Skin epidermis (tissue), 12 donors: ENCODE measurements at regions not wholly inside any gene's neighbourhood (a gene's known extent, or its start where the extent isn't known, plus 50 kb on each side); places are given as distances from the start of the nearest gene placed in this dataset.

ENCODE experiments used
- H3K27ac ChIP-seq, 21 experiments: fragments of 200-600 bp; sonication (generic) in 11 of 21; one replicate each; pipeline ENCODE4 v1.5.0; 2020; ENCODE audit warnings: mild to moderate bottlenecking in 3 of 21, inconsistent platforms in 2 of 21, moderate library complexity in 2 of 21
- H3K4me3 ChIP-seq, 7 experiments: fragments of 200-600 bp; sonication (generic) in 2 of 7; one replicate each; pipeline ENCODE4 v1.5.0; 2020; ENCODE audit warnings: inconsistent platforms in 2 of 7, mild to moderate bottlenecking in 2 of 7, moderate library complexity in 1 of 7

DNA sequence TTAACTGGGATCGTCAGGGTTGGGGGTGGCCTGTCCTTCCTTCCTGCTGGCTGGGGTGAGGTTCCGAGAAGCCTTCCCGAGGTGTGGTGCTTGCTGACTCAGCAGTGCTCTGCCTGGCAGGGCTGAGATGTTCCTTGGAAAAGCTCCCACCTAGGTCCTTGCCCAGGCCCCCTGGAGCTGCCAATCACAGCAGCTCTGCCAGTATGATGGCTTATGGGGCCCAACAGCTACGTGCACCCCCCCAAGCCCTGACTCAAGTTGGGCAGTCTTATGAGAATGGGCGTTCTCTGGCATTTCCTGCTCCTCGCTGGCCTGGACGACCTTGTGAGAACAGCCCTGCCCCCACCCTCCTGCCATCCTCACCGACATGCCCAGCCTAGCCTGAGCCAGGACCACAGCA is 292.2 kb upstream of the CRY1 start:
- Histone ChIP-seq H3K27ac (peak overlapping the region in 9 of 21 experiments; percentile 2 to 68 (median 18)), H3K4me3 (no peak overlapping the region)

DNA sequence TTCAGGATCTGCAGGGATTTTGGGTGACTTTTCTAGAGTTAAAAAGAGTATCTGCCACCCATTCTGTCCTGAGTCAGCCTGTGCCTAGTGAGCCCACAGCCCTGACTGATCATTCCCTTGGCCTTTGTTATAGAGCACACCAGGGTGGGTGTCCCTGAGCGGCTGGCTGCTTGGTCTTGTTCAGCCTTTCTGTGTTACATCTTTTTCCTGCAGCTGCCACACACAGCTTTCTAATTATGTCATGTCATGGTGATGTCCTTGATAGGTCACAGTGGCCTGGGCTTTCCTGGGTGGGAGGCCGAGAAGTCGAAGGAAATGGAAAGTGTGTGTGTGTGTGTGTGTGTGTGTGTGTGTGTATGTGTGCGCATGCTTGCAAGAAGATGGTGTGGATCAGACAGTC is 293.2 kb upstream of the CRY1 start:
- H3K4me3 ChIP-seq, result no peak overlapping the region
- H3K27ac ChIP-seq, result peak overlapping the region in 5 of 21 experiments; percentile 2 to 68 (median 37)

GRCh38 chr12:107388263-107388662 is 294.9 kb upstream of the CRY1 start:
- no peak overlapping the region for H3K4me3 ChIP-seq
- H3K27ac ChIP-seq, result no peak overlapping the region

DNA sequence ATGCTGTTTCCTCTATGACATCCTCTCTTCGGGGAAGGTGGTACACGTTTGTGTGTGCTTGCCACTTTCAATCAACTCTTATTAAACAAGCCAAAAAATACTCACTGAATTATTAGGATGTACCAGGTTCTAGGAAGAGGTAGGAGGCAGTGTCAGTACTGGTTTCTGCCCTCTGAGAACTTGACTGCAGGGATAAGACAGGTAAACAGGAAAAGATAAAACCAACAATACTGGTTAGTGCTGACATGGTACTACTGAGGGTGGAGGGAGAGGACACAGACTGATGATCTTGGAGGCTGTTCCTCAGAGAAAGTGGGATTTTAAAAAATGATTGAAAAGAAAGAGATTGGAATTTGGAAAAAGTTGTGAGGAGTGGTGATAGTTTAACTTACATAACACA is 295.2 kb upstream of the PWP1 start:
- no peak overlapping the region for H3K4me3 ChIP-seq
- H3K27ac ChIP-seq, result no peak overlapping the region

DNA sequence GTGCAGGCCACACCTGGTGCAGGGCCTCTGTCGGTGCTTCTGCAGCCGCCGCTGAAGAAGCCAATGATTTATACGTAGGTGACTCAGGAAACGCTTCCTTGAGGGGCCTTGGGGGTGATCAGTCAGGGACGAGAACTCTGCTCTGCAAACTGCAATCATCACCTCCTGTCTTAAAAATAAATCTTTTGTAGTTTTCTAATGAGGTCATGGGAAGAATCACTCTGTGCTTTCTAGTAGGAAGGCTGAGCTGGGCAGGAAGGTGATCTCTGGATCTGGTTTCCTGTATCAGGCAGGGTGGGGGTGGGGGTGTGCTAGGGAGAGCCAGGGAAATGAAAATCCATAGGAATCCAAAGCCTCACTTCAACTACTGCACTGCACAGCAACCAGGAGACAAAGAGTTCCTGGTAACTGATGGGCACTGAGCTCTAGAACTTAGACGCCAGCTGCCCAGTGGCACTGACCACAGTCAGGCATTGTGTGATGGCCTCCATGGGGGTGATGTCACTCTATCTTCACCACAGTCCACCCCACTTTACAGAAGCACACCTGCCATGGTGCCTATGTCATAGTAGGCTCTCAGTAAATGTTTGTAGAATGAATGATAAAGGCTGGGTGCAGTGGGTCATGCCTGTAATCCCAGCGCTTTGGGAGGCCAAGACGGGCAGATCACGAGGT is 292.4 kb upstream of the PWP1 start:
- Histone ChIP-seq H3K4me3 (no peak overlapping the region), H3K27ac (no peak overlapping the region)

DNA sequence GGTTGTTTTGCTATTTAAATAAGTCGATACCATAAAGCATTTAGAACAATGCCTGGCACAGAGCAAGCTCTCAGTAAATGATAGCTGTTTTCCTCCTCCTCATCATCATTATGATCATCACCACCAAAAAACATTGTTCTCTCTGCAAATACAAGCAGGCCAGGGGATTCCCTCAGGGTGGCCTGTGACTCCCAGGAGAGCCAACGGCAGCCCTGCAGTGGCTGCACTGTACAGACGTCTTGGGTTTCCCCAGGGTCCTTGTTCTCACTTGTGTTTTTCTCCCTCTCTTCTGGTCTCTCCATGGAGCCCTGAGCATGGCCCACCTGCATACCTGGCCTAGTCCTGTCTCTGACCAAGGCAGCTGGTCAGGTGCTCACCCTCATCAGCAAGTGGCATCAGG is 290.9 kb upstream of the PWP1 start:
- no peak overlapping the region for H3K4me3 ChIP-seq
- no peak overlapping the region for H3K27ac ChIP-seq

GRCh38 chr12:107395817-107396216 is 289.8 kb upstream of the PWP1 start:
- Histone ChIP-seq H3K27ac (no peak overlapping the region), H3K4me3 (no peak overlapping the region)

- peak overlapping the region in 1 of 21 experiments; percentile 22 for H3K27ac ChIP-seq
Observed at GRCh38 chr12:107396991-107397390, 288.6 kb upstream of the PWP1 start.

GRCh38 chr12:107397890-107398500 is 287.6 kb upstream of the PWP1 start:
- Histone ChIP-seq H3K27ac (no peak overlapping the region), H3K4me3 (no peak overlapping the region)

More at GRCh38 chr12:107396991-107397390, 288.6 kb upstream of the PWP1 start:
- no peak overlapping the region for H3K4me3 ChIP-seq

DNA sequence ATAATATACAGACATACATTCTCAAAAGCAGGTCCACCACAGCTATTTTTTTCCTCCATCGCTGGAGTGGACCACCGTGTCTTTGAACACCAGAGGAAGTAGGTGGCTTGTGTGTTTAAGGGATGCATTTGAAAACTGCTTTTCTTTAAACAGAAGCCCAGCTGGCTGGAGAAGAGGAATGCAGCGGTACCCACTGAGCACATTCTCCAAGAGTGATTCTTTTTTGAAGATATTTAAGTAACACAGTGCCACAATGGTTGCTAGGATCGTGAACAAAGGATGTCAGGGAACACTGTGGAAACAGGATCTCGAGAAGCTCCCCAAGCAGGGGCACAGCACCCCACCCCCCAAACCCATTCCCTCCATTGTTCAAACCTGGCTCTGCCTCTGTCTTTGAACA is 286.6 kb upstream of the PWP1 start:
- Histone ChIP-seq H3K27ac (no peak overlapping the region), H3K4me3 (no peak overlapping the region)

GRCh38 chr12:107400686-107401447 is 284.7 kb upstream of the PWP1 start:
- H3K27ac ChIP-seq, result no peak overlapping the region
- H3K4me3 ChIP-seq, result no peak overlapping the region

- no peak overlapping the region for H3K4me3 ChIP-seq
- H3K27ac ChIP-seq, result no peak overlapping the region
Observed at GRCh38 chr12:107402041-107403022, 283.3 kb upstream of the PWP1 start.

- Histone ChIP-seq H3K27ac (no peak overlapping the region), H3K4me3 (no peak overlapping the region)
Observed at GRCh38 chr12:107404981-107405380, 280.6 kb upstream of the PWP1 start.

DNA sequence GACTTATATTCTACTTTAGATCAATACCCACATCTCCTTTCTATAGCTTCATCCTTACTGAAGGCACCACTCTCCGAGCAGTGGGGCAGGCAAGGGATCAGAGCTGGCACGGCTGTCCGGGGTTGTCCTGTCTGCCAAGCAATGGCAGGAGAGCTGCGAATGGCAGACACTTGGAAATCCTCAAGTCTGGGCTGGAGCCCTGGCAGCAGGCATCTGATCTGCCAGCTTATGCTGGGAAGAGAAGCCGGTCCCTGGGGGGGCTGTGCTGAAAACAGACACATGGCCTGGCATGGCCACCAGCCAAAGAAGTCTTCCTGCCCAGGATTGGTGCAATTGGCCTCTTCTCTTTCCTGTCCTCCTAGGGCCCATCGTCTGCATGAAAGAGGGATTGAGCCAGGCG is 280.2 kb upstream of the PWP1 start:
- H3K4me3 ChIP-seq, result no peak overlapping the region
- H3K27ac ChIP-seq, result no peak overlapping the region

DNA sequence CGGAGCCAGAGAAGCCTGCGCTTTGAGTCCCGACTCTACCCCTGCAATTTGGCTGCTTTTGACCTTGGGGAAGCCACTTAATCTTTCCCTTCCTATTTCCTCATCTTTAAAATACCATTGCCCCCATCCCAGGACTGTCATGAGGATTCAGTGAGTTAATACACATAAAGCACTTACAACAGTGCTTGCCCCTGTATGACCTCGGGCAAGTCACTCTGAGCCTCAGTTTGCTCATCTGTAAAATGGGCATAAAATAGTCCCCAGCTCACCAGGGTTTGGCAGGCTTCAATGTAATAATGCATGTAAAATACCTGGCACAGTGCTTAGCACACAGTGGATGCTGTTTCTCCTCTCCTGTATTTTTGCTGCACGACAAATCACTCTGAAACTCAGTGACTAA is 278.7 kb upstream of the PWP1 start:
- Histone ChIP-seq H3K27ac (no peak overlapping the region), H3K4me3 (no peak overlapping the region)

- no peak overlapping the region for H3K27ac ChIP-seq
- no peak overlapping the region for H3K4me3 ChIP-seq
Observed at GRCh38 chr12:107411792-107412535, 273.6 kb upstream of the PWP1 start.

DNA sequence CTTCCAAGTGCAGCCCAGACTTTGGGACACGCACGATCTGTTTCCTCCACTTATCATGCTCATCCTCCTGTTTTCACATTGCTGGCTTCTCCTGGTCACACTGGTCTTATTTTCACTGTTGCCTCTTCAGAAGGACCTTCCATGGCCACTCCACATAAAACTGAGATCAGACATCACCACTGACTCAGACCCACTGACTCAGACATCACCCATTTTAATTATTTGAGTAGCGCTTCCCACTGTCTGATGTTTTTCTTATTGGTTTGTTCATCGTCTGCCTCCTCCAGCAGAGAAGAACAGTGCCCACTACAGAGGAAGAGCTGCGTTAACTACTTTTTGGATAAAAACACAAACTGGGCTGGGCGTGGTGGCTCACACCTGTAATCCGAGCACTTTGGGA is 270.5 kb upstream of the PWP1 start:
- no peak overlapping the region for H3K27ac ChIP-seq
- H3K4me3 ChIP-seq, result no peak overlapping the region

GRCh38 chr12:107415834-107416233 is 269.8 kb upstream of the PWP1 start:
- H3K4me3 ChIP-seq, result no peak overlapping the region
- H3K27ac ChIP-seq, result peak overlapping the region in 1 of 21 experiments; percentile 36

DNA sequence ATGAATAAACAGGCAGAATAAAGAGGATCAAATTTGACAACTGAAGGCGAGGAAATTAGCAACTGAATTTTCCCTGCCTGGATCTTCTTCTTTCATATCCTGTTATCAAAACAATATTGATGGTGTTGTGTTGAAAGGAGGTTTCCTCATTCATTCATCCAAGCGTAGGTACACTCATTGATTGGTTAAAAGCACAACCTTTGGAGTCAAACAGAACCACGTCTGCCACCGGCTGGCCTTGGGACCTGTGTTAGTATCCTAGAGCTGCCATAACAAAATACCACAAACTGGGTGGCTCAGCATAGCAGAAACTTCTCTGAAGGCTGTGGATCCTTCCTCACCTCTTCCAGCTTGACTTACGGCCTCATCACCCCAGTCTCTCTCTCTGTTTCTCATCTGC is 268.6 kb upstream of the PWP1 start:
- H3K27ac ChIP-seq, result no peak overlapping the region
- no peak overlapping the region for H3K4me3 ChIP-seq
